WERI-Rb-1 (cell line): ENCODE measurements at regions not wholly inside any gene's neighbourhood (a gene's known extent, or its start where the extent isn't known, plus 50 kb on each side); places are given as distances from the start of the nearest gene placed in this dataset.
"Not testable (repeated sequence)": the region's sequence is repeated elsewhere in the genome, so short reads cannot be mapped to it uniquely, and the experiment has no call there.

Source experiments
- DNase-seq: peaks from one replicate; pipeline ENCODE4 v3.0.0-alpha.2; 2020
- H3K27ac ChIP-seq: fragments of 250-450 bp; sonication (Bioruptor Pico); 2 replicates; pipeline ENCODE4 v1.5.1; 2020; ENCODE audit warnings: mild to moderate bottlenecking, moderate library complexity
- H3K27me3 ChIP-seq: fragments of 250-450 bp; sonication (Bioruptor Pico); 2 replicates; pipeline ENCODE4 v1.5.1; 2021; ENCODE audit warnings: mild to moderate bottlenecking, low read depth, moderate library complexity; ENCODE audit not compliant: insufficient read depth, severe bottlenecking
- H3K36me3 ChIP-seq: fragments of 250-450 bp; sonication (Bioruptor Pico); 2 replicates; pipeline ENCODE4 v1.5.1; 2020; ENCODE audit warnings: mild to moderate bottlenecking, moderate library complexity
- H3K4me3 ChIP-seq: 2 replicates; pipeline ENCODE4 v1.5.1; 2011; ENCODE audit warnings: low read depth, mild to moderate bottlenecking, control low read depth, low read length
- H3K9me3 ChIP-seq: fragments of 250-450 bp; sonication (Bioruptor Pico); 2 replicates; pipeline ENCODE4 v1.5.1; 2021; ENCODE audit warnings: mild to moderate bottlenecking, moderate library complexity; ENCODE audit not compliant: severe bottlenecking
- CTCF ChIP-seq: IDR thresholded peaks from 2 replicates; pipeline ENCODE4 v1.5.1; 2011; ENCODE audit warnings: low read depth, mild to moderate bottlenecking, control low read depth, inconsistent platforms, low read length

GRCh38 chr4:187679450-187679849, 316.1 kb upstream of the ZFP42 start:
- Histone ChIP-seq H3K36me3 (no peaks in the 10 kb centered on the region), H3K9me3 (no peaks in the 10 kb centered on the region), H3K27ac (no peak overlapping the region), H3K27me3 (peaks cover 84% of the 10 kb centered on the region), H3K4me3 (no peak overlapping the region)
- TF ChIP-seq CTCF, result no peak
- DNase-seq, result no peak

- peaks cover 79% of the 10 kb centered on the region for H3K27me3 ChIP-seq
- DNase-seq, result no peak
These were observed 310.3 kb upstream of the ZFP42 start for GRCh38 chr4:187685247-187685646.

GRCh38 chr4:187687697-187688096, 307.9 kb upstream of the ZFP42 start:
- no peak for DNase-seq
- no peak overlapping the region for H3K4me3 ChIP-seq
- no peaks in the 10 kb centered on the region for H3K36me3 ChIP-seq
- H3K27ac ChIP-seq, result no peak overlapping the region
- peaks cover 72% of the 10 kb centered on the region for H3K27me3 ChIP-seq
- H3K9me3 ChIP-seq, result no peaks in the 10 kb centered on the region
- no peak for TF ChIP-seq CTCF

More at GRCh38 chr4:187685247-187685646, 310.3 kb upstream of the ZFP42 start:
- Histone ChIP-seq H3K9me3 (no peaks in the 10 kb centered on the region), H3K27ac (no peak overlapping the region), H3K36me3 (no peaks in the 10 kb centered on the region), H3K4me3 (no peak overlapping the region)
- no peak for TF ChIP-seq CTCF

- no peak for DNase-seq
- Histone ChIP-seq H3K36me3 (no peaks in the 10 kb centered on the region), H3K4me3 (no peak overlapping the region), H3K27ac (no peak overlapping the region), H3K9me3 (no peaks in the 10 kb centered on the region), H3K27me3 (peaks cover 64% of the 10 kb centered on the region)
- no peak for TF ChIP-seq CTCF
These were observed 302.9 kb upstream of the ZFP42 start for GRCh38 chr4:187692626-187693025.

GRCh38 chr4:187695531-187695930, 300.0 kb upstream of the ZFP42 start:
- peaks cover 74% of the 10 kb centered on the region for H3K27me3 ChIP-seq
- H3K36me3 ChIP-seq, H3K27ac ChIP-seq, H3K4me3 ChIP-seq, DNase-seq, H3K9me3 ChIP-seq: not testable (repeated sequence)

GRCh38 chr4:187711586-187711985, 284.0 kb upstream of the ZFP42 start:
- no peak overlapping the region for H3K27ac ChIP-seq
- TF ChIP-seq CTCF, result no peak
- H3K9me3 ChIP-seq, result peaks cover 5% of the 10 kb centered on the region
- H3K27me3 ChIP-seq, result peaks cover 50% of the 10 kb centered on the region
- DNase-seq, result no peak
- H3K4me3 ChIP-seq, result no peak overlapping the region
- no peaks in the 10 kb centered on the region for H3K36me3 ChIP-seq
